ENCODE measurements at regions not wholly inside any gene's neighbourhood (a gene's known extent, or its start where the extent isn't known, plus 50 kb on each side); places are given as distances from the start of the nearest gene placed in this dataset.

DNA sequence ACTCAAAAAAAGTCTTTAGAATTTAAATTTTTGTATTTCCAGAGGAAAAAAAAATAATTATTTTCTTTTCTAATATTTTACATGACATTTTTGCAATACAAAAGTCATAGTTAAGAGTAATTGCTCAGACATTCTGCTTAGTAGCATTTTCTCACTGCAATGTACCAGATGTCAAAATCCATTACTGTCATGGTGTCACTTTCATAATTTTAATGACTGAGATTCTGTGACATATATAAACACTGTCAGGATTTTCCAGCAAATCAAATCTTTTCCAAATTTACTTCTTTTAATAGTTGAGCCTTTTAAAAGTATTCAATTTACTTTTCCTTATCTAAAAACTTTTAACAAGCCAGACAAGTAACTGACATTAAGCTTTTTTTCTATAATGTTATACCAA is 422.7 kb downstream of the GRIA2 start:
- DNase-seq = no peak

DNA sequence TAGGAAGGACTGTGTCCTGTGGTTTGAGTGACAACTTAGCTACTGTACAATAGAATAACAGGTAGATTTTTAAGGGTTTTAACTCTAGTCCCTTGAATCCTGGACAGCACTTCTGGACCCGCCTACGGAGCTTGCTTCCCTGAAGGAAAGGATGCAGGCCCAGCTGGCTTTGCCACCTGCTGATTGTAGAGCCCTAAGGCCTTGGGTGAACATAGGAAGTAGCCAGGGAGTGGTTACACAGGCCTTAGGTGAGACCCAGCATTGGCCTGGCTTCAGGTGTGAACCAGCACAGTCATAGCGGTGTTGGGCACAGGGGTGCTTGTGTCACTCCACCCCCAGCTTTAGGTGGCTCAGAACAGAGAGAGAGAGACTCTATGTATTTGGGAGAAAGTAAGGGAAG is 413.5 kb downstream of the GRIA2 start:
- no peak for DNase-seq

DNA sequence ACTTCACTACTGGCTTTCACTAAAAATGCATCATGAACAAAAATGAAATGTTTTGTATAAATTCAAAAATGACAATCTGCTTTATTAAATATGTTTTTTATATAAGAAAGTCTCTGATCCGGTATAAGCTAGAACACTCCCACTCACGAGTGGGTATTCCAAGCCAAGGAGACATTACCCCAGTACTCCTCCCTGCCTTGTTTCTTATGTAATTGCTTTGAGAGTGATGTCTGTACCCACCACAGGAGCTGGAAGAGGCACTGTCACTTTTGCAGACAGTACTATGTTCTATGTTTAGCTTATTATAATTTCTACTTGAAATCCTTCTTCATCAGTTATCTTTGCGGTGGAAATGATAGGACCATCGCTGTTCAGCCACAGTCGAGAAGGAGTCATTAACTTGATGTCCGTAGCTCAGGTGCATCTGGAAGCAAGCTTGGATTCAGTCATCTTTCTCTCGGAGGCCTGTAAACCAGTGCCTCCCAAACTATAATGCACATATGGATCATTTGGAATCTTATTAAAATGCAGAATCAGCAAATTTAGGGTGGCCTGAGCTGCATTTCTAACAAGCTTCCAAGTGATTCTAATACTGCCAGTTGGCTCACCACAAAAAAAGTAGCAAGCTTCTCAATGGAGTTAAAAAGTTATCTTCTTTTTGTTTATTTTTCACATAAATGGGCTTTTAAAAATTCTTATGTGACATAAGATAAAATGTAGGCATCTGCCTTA is 396.4 kb downstream of the GRIA2 start:
- DNase-seq = no peak

DNA sequence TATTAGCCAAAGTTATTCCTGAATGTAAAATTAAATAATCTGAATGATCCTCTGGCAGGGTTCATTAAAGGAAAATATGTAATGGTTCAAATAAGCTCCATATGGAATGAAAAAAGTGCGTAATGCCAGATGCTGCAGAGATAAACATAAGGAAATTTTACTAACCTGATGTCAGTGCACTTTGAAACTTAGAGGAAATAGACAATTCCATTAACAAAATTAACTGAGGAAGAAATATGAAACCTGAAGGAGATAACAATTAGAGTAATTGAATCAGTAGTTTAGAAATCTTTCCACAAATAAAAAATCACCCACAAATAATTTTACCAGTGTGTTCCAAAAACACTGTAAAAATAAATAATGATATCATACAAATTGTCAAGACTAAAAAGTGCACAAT is 387.5 kb downstream of the GRIA2 start:
- no peak for DNase-seq

DNA sequence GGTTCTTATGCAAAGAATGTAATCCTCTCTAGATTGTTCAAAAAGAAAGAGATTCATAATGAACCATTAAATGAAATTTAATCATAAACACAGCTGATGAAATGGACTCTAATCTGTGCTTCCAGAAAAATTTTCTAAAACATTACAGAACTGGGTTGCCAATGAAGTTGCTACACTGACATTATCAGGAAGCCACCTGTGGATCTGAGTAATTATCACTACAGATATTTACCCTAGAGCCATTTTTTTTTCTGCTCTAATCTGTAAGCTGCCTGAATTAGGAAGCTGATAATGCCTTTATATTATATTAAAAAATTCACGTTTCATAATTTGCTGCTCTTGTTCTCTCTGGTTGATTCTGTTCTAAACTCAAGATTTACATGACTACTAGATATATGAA is 380.1 kb downstream of the GRIA2 start:
- no peak for DNase-seq

DNA sequence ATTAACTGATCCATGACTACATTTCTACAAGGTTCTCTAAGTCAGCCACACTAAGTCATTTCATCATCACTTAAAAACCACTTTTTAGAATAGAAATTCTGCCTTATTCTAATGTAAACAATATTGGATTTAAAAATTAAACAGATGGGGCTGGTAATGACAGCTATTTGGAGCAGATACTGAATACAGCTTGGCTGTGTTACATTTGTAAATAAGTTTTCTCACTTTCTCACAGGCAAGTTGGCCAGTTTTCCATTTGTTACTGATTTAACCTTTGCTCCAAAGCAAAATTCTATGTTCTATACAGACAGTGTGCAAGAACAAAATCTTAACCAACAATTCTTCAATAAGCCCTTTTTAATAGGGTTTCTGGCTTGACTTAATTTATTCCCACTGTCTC is 370.7 kb downstream of the GRIA2 start:
- no peak for DNase-seq

DNA sequence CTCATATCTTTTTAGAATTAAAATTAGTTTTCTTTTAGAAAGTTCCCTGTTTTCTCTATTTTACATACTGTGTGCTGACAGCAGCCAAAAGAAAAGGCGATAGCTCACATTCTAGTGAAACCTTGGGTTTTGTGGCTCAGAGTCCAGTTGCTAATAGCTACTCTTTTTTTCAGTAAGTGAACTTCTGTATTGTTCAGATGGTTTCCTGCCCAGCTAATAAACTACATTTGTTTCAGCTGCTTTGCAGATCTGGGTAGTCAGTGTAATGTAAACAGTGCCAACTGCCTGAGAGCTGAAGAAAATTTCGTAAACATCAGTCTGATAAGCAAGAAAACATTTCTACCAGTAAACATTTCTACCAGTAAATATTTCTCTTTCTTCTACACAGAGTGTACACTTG is 370.2 kb downstream of the GRIA2 start:
- DNase-seq = no peak

DNA sequence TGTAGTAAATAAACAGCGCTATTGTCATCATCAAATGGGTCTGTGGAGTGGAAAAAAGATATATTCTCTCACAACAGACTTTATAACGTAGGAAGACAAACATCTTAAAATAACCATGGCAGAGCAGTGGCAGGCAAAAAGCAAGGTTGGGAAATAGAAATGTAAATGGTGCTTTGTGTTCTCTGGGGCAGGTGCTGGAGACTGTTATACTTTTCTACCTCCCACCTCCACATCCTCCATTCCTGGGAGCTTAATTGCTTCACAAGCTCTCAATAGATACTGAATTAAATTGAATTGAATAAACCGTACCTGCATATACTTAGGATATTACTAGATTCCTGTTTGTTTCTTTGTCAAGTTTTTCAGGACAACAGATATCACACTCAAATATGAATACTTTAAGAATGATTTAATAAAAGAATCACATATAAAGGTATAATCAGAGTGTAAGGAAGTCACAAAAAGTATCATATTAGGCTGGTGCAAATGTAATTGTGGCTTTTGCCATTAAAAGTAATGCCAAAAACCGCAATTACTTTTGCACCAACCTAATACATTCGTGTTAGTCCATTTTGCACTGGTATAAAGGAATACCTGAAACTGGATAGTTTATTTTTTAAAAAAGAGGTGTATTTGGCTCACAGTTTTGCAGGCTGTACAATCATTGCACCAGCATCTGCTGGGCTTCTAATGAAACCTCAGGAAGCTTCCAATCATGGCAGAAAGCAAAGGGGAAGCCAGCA is 367.3 kb downstream of the GRIA2 start:
- DNase-seq = no peak

DNA sequence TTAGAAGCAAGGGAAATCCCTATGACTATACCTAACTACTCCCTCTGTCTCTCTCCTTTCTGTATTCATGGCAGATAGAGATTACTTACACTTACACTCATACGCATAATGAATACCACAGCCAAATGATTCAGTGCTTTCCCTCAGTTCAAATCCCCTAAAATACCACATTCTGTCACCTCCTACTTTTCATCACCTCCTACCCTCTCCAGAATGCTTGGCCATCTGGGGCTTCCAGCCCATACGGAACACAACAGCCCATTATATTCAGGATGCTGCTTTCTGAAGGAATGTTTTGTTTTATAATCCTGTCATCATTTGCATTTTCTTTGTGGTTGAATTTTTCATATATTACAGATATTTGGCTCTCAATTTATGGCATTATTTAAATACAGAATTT is 361.6 kb downstream of the GRIA2 start:
- no peak for DNase-seq

DNA sequence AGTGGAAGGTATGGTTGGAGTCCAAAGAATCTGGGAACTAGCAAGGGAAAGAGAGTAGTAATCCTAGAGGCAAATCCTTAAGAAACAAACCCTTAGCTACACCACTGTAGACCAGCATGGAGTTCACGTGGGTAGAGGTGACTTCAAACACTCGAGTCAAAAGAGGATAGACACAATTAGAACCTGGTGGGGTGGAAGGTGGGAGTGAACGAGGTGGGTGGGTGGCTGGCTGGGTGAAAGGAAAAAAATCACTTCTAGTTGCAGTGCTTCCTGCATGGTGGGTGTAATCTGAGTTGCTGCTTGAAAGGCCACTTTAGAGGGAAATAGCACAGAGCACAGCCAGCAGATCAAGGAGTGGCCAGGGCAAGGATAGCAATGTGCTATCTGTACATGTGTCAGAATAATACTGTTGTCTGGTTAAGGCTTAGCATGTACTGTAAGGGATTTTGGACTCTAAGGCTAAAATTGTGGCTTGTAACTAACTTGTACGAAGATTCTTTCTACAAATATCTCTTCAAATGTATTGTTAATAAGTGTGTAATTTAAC is 356.2 kb downstream of the GRIA2 start:
- DNase-seq = no peak

DNA sequence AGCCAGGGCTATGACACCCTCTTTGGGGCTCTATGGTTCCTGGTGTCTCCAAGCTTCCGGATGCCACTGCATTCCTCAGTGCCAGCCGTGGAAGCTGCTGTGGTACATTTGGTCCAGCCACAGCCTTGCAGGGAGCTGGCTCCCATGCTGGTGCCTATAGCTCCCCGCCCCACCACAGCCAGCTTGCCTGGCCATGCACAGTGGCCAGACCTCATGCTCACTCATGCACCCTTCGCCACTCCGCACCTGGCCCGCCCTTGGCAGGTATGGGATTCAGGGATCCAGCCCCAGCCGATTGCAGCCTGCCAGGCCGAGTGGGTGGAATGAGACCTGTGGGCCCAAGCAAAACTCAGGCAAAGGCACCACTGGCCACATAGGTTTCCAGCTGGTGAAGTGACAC is 354.8 kb downstream of the GRIA2 start:
- DNase-seq = no peak

DNA sequence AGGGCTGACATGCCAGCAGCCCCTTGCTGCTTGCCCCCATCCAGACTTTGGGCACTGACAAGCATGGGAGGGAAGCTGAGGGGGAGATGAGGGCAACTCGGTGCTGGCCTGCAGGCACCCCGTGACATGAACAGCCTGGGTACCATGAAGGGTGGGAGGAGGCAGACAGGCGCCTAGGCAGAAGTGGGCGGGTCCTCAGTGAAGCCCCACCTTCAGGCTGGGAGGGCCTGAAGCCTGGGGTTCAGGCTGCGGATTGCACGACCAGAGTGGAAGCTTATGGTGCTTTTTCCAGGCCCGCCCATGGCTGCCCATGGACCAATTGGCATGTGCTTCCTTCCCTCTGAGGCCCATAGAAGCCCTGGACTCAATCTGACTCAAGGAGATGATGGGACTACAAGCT is 354.1 kb downstream of the GRIA2 start:
- no peak for DNase-seq

DNA sequence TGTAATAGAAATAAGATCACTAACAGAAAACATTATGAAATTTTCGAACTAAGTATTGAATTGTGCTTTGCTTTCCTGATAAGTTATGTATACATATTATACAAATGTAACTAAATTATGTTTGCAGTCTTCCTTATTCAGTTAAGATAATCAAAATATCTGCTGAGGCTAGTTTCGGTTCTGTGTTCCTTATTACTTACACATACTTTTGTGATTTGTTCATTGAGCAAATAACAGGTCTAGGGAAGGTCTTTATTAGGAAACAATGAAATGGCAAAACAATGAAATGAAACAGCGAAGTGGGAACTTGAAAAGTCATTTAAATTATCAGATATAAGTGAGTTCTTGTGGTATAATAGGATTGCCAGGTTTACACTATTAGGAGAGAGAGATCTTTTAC is 352.4 kb downstream of the GRIA2 start:
- DNase-seq = peak; percentile 9

DNA sequence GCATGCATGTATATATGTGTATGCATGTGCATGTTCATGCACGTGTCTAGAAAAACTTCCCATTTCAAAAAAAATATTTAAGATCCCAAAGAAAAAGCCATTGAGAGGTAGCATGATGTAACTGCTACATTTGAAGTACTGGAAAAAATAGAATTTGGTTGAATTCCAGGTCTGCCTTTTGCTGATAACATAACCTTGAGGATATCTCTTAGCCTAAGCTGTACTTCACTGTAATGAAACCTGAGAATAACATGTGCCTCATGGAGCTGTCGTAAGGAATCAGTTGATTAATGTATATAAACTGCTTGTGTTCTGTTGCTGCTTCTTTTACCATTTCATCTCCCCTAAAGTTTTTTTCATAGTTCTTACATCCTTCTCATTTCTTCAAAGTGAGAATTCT is 351.8 kb downstream of the GRIA2 start:
- DNase-seq = no peak

DNA sequence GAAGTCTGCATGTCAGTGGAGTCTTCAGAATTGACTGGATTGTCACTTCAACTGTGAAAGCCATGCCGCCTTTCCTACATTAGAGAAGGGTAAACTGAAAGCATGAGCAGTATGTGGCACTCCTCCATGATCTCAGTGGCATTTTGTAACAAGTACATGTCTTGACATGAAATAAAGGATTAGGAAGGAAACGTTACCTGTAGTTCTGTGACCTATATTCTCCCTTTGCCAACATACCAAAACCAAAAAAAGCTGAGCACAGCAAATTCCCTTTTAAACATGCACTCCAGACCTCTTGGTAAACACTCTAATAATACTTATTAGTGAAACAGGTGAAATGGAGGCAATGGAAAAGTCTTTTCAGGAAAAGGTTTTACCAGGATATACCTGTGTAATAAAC is 344.2 kb downstream of the GRIA2 start:
- DNase-seq = no peak

DNA sequence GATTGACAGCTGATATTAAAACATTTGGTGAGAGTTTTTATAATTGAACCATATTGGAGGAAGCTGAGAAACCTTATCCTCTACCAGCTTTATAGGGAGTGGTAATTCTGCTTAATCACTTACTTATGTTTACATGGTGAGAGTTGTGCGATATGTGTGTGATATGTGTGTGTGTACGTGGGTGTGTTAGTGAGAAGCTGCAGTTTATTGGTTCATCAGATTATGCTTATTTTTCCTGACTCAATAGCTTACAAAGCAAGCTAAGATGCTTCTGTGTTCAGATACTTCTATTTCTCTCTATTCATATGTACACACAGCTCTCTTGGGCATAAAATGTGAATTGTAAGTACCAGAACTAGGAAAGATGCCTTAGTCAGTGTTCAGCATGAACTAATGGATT is 343.7 kb downstream of the GRIA2 start:
- no peak for DNase-seq

DNA sequence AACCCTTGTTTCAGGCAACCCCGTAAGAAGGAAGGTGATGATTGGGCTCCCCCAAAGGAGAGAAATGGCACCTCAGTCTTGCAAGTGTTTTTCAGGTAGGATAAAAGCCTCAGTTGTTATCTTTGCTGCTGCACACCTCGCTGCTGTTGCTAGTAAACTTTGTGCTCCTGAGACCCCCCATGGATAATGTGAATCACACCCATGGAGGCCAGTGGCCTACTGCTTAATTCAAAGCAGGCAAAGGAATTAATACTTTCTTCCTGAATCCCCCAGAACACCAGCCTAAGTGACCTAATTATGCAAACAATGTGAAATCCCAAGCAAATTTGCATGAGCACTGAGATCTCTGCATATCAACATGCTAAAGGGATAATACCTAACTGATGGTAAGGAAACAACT is 337.5 kb downstream of the GRIA2 start:
- no peak for DNase-seq

DNA sequence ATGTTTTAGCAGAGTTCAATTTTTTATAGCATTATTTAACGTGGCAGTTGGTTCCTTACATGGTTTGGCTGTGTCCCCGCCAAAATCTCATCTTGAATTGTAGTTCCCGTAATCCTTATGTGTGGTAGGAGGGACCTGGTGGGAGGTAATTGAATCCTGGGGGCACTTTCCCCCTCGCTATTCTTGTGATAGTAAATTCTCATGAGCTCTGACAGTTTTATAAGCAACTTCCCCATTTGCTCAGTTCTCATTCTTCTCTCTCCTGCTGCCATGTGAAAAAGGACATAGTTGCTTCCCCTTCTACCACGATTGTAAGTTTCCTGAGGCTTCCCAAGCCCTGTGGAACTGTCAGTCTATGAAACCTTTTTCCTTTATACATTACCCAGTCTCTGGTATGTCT is 329.5 kb downstream of the GRIA2 start:
- no peak for DNase-seq

DNA sequence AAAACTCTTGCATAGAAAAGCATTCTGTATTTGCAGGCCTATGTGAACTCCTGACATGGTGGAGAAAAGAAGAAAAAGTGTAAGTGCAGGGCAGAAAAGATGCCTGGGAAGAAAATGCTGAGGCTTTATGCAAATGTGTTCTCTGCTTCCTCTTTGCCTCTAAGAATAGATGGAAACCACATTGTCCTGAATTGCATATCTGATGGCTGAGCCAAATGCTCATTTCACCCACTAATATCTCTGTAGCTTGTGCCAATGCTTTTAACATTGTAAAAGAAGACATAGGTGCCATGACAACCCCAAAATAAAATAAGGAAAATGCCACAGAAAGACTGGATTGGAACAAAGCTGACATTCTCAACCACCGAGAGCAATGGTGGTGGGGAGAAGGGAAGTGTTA is 307.4 kb downstream of the GRIA2 start:
- DNase-seq = no peak

DNA sequence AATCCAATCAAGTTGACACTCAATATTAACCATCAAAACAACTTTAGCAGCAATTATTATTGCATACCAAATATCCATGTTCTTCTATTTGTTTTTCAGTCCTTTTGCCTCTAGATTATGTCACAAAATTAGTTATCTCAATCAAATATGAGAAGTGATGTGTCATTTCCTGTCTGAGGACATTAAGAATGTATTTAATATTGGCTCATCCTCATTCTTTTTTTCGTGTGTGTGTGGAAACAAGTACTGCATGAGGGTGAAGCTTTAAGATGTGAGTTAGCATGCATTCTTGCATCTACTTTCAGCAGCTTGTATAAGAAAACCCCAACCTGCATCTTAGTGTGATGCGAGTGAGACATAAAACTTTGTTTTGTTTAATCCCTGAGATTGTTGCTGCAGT is 301.4 kb downstream of the GRIA2 start:
- peak; percentile 38 for DNase-seq

DNA sequence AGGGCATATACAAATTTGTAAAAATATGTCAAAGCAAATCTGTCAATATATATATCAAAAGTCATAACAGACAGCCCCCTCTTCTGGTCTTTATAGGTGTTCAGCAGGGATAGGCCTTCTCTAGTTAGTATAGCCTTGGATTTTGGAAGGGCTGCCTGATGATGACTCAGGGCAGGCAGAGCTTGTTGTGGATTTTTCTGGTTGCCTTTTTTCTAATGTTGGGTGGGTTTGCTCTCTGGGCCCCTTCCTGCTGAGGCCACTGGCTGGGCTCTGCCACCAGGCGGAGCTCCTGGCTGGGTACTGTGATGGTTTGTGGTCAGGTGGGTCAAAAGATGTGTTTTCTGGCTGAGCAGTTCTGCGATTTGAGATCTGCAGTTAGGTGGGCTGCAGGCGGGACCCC is 294.2 kb downstream of the GRIA2 start:
- DNase-seq = peak; percentile 9

DNA sequence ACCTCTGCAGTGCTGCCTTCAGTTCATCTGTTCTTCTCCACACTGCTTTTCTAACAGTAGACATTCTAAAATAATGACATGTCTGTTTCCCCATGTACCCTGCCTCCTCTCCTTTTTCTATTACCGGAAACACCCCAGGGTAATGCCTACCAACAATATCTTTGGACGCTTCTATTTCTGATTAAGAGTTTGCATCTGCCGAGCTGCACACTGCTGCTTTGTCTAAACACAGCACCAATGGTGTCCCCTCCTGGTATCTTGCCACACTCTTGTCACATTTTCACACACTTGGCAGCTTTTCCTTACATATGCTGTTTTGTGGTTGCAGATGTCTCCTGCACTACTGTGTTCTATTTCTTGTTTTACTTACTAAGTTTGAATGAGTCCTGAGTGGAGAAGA is 288.8 kb downstream of the GRIA2 start:
- DNase-seq = no peak

DNA sequence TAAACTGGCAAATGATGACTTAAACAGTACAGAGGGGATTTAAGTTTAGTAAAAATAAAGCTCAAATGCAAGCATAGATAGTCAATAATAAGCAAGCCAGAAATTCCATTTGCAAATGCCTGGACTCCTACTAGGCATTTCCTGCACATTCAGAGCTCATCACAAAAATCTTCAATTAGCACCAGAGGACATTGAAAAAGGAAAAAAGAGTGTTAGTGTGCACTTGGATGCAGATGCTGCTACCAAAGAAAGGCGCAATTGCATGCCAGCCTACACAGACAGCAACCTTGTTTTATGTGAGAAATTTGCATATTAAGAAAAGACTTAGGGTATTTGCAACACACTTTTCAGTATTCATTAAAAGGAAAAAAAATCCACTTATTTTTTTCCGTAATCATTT is 282.1 kb downstream of the GRIA2 start:
- DNase-seq = no peak

DNA sequence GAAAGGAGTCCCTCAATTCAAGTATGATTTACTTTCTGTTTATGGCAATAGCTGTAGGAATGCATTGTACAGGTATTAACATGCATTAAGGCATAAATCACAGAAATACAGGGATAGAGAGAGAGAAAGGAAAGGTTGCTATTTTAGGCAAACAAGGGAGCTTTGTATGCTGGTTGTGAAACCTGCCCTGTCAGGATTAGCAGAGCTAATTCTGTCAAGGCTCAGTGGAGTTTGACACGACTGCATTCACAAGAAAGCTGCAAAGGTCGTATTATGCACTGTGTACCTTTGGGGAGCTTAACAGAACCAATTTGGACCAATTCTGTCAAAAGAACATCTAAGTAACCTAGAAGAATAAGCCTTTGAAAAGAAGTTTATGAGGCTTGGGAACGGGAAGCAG is 239.3 kb downstream of the GRIA2 start:
- no peak for DNase-seq

DNA sequence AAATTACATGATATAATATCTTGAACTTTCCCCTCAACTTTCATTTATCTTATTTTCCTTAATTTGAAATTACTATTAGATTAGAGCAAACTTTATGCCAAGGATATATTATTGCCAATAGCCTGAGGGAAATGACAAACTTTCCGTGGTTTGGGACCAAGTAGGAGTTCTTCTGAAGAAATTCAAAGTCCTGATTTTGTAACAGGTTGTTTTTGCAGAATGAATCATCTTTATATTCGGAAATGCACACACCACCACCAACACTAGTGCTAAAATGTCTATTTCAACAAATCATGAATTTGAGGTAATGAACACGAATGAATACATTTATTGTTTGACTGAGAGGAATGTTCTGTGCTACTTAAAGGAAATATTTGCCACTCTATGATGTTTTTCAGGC is 226.7 kb downstream of the GRIA2 start:
- no peak for DNase-seq
